Neural cell (in vitro differentiated cells): ENCODE measurements at regions not wholly inside any gene's neighbourhood (a gene's known extent, or its start where the extent isn't known, plus 50 kb on each side); places are given as distances from the start of the nearest gene placed in this dataset.

Experiments used
- EZH2 ChIP-seq: fragments of 200-600, 300-800 bp; shearing (Covaris generic), sonication (generic); IDR thresholded peaks from 2 replicates; pipeline ENCODE4 v1.6.1; 2014; ENCODE audit warnings: antibody characterized with exemption, low read length, borderline replicate concordance, mild to moderate bottlenecking; ENCODE audit not compliant: insufficient read depth, poor library complexity, severe bottlenecking
- TAF1 ChIP-seq: IDR thresholded peaks from 2 replicates; pipeline ENCODE4 v1.6.1; 2012; ENCODE audit warnings: low read depth
- TF ChIP-seq, protein P1 (sequence below): fragments of 450-650 bp; IDR thresholded peaks from 2 replicates; pipeline ENCODE4 v1.5.1; 2014; ENCODE audit warnings: antibody characterized with exemption, mild to moderate bottlenecking, moderate library complexity; ENCODE audit not compliant: poor library complexity, severe bottlenecking

DNA sequence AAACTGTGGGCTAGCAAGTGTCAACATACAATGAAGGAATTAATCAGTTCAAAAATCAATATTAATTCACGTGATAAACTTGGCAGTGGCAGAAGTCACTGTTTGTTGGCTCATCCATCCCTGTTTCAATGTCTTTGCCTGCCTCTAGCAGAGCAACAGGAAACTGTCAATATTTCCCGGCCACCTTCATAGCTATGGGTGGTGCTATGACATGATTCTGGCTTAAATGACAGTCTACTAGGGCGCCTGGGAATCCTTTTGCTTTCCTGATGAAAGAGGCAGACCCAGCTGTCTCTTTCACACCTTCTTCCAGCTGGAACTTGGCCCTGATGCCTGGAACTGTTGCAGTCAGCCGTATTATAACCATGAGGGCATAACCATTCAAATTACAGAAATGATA is 72.1 kb upstream of the DNAH5 start:
- TF ChIP-seq EZH2 (no peak), TAF1 (no peak)
- TF ChIP-seq, protein P1, sequence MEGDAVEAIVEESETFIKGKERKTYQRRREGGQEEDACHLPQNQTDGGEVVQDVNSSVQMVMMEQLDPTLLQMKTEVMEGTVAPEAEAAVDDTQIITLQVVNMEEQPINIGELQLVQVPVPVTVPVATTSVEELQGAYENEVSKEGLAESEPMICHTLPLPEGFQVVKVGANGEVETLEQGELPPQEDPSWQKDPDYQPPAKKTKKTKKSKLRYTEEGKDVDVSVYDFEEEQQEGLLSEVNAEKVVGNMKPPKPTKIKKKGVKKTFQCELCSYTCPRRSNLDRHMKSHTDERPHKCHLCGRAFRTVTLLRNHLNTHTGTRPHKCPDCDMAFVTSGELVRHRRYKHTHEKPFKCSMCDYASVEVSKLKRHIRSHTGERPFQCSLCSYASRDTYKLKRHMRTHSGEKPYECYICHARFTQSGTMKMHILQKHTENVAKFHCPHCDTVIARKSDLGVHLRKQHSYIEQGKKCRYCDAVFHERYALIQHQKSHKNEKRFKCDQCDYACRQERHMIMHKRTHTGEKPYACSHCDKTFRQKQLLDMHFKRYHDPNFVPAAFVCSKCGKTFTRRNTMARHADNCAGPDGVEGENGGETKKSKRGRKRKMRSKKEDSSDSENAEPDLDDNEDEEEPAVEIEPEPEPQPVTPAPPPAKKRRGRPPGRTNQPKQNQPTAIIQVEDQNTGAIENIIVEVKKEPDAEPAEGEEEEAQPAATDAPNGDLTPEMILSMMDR: no peak
